Eye (tissue), 1 donor: ENCODE measurements at regions not wholly inside any gene's neighbourhood (a gene's known extent, or its start where the extent isn't known, plus 50 kb on each side); places are given as distances from the start of the nearest gene placed in this dataset.

ENCODE experiments used
- DNase-seq: peaks from one replicate; pipeline ENCODE4 v3.0.0-alpha.2; 2015

DNA sequence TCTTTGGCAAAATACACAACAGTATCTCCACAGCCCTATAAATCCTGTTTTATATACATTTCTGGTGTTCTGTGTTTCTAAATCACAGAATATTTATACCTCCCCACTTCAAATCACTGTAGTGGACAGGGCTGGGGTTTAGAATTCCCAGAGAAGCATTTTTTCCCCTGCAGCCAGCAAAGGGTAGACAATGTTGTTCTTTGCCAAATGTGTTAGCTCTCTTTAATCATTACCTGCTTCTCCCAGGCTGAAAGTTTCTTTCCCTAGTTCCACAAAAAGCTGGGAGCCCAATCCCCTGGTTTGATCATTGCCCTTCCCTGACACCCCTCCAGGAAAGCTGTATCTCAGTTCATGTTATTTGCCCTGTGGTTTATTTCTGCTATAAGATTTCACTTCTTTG lies 520.0 kb upstream of the SPHKAP start:
- DNase-seq = no peak

DNA sequence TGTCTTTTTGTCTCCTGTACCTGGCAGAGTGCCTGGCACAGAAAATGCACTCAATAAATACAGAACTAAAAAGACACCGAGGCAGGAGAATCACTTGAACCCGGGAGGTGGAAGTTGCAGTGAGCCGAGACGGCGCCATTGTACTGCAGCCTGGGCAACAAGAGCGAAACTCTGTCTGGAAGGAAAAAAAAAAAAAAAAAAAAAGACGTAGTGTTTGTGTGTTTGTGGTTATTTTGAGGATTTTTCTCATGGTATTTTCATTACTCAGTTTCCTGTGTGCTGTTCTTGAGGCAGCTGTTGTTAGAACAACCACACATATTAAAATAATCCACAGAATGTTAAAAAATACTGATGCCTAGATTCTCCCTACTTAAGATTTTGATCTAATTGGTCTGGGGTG lies 519.2 kb upstream of the SPHKAP start:
- DNase-seq = no peak

DNA sequence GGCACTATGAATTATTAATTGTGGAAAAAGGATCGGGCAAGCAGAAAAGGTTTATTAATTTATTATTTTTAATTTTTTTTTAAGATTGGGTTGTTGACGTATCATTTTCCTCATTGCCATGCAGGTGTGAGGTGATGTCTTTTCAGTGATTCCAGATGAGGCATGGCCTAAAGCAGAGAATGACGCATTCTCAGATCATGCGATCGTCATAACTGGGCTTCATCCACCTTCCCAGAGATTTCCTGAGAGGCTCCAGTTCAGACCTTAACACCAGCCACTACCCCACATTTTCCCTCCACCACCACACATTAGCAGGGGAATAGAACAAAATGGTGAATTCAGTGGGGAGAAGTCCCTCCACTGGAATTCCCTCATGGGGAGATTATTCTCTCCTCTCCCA lies 518.4 kb upstream of the SPHKAP start:
- DNase-seq = no peak

DNA sequence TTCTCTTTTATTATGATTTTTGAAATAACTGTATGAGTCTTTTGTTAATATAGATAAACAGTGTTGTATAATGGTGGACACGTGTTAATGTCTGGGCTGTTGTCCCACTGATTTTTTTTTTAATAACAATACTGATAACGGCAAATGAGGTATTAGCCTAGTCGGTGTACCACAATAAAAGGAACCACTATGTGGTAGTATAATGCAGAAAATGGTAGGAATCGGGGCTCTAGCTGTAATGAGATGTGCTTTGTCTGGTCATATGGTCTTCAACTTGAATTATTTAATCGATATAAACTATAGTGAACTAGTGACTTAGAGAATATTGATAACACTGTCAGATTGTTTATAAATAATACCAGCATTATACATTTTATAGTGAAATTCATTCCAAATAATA lies 517.9 kb upstream of the SPHKAP start:
- DNase-seq = no peak

DNA sequence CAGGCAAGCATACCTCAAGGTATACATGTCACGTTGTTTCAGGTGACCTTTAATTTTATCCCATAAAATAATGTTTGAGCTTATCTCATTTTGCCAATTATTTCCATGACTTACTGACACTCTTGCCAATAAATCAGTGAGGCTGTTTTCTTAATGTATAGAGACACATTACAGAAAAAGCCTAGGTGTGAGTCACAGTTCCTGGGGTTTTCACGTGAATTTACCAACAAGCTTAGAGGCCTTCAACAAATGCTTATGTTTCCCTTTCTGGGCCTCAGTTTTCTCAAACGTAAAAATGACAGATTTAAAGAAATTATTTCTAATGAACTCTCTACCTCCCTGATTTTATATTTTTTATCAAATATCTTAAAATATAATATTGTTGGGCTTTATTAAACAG lies 517.5 kb upstream of the SPHKAP start:
- DNase-seq = no peak

DNA sequence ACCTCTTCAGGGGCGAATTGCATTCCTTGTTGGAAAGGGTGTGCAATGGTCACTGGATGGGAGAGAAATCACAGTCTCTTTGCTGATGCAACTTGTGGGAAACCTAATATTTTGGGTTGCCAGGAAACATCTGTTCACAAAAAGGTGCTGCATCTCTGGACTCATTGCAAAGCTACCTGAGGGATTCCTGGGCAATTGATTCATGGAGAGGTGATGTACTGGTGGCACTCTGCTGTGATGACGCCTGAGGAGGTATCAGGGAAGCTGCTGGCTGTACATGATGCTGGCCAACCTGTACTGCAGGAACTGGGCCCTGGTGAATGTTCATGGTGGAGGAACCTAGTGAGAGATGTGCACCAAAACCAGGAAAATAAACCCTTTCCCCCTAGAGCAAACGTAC lies 516.0 kb upstream of the SPHKAP start:
- DNase-seq = no peak

DNA sequence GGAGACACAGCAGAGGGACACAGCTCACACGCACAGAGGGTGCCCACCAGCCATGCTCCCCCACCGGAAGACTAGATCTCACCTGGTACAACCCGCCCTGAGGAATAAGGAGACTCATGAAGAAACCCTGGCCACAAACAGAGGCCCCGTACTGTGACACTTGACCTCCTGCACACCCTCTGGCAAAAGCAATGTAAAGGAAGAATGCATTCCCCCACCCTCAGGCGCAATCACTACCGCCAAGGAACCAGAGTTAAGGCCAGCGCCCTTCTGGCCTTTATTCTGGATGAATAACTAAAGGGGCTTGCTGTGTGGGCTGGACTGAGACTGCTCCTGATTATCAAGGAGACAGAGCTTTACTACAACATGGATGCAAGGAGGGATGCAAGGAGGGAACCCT lies 509.2 kb upstream of the SPHKAP start:
- no peak for DNase-seq

DNA sequence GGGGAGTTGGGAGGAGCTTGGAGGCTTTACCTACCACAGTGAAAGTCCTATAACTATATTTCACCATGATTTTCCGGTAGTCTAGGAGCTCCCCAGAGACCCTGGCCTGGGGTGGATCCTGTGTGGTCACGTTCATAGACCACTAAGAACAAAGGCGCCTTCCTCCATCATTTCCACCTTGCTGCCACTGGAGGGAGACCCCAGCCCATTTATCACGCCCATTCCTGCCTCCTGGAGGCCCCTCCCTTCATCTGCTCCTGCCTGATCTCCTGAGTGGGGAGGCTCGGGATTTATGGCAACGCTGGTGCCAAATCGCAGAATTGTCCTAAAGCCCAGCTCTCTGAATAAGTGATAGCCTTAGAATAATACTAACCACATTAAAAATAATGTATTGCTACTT lies 507.6 kb upstream of the SPHKAP start:
- DNase-seq = peak; percentile 86

DNA sequence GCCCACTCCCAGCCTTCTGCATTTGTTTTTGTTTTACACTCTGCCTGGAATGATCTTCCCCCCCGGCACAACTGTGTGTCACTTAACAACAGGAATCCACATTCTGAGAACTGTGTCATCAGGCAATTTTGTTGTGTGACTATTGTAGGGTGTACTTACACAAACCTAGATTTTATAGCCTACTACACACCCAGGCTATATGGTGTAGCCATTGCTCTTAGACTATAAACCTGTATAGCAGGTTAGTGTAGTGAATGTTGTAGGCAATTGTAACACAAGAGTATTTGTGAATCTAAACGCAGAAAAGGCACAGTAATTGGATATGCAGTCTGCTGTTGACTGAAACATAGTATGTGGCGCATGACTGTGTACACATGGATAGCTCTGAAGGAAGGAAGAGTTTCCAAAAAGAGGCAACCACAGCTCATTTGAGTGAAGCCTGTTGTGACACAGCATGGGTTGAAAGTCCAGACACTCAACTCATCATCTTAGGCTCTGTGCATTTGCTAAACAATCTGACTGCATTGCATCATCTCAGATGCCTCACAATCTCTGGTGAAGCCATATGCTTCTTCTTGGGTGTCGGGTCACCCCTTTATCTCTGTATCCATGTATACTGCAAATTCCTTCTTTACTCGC lies 506.6 kb upstream of the SPHKAP start:
- DNase-seq = no peak

DNA sequence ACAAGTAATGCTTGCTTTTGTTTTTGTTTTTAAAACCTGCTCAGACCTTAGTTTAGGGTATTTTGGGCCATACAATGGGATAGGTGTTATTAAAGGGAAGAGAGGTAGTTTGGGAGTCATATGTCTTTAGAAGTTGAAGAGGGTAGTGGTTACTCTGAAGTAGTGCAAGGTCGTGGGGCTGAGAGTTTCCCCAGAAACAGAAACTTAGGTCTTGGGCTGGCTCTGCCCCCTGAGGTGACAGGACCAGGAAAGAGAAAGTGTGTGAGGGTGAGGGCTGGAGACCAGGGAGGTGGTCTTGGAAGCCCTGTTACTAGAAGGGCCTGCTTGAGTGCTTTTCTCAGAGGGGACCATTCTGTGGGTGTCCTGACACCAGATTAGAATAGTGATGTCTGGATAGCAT lies 500.5 kb upstream of the SPHKAP start:
- DNase-seq = no peak

DNA sequence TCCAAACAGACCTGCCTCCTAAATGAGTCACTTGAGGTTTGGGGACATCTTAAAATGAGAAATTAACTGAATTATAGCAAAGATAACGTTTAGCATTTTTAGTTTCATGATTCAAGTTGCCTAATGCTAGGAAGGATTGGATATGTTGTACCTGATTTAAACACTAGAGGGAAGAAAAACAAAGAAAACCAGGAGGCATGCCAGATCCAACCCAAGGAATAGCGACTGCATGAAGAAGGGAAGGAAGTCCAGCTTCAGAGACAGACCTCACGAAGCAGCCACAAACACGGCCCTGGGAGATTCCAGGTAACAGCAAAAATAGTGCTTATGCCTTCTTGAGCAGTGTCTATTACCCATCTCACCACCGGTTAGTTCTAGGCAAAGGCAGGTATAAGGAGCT lies 499.9 kb upstream of the SPHKAP start:
- peak; percentile 68 for DNase-seq

DNA sequence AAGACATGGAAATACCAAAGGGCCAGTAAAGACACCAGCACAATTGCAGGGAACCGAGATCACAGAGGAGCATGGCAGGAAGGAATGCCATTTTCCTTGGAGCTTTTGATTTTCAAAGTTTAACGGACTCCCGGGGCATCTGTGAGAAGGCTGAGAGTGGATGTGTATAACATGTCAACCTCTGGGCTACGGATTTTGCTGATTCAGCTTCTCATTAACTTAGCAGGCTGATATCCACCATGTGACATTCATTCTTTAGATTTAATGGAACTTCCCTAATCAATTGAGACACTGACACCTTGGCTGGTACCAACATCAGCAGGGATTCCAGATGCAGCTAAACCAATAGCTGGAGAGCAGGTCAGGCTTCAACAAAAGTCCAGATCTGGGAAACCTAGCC lies 496.6 kb upstream of the SPHKAP start:
- no peak for DNase-seq

DNA sequence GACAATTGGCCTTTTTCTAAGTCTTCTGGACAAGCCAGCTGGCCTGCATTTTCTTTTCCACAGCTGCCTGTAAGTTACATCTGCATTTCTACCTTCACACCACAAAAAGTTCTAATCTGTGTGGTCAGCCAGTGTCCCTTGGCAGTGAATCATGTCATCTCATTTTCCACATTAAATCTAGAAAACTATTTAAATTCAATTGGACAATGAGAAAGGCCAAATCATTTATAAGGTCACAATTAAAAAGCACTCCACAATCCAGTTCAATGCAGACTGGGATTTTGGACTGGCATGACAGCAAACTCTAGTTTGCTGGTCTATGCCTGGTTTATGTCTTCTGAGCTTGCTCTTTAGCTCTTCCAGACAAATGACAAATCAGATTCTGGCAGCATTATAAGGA lies 494.2 kb upstream of the SPHKAP start:
- DNase-seq = no peak

DNA sequence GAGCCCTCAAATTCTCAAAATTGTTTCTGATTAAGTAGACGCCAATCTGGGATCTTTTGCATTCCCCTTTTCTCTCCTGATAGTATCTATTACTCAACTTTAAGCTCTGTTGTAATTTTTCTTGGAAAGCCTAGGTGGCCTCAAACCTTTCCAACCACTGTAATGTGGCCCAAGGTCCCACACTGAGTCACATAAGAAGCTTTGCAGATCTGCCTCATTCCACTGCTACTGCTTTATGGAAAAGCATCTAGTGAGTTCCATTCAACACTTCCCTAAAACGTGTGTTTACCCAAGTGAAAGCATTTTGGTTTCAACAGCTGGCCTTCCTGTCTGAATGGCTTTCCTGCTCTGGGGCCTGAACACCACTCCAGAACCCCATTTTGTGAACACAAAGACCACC lies 493.6 kb upstream of the SPHKAP start:
- no peak for DNase-seq

DNA sequence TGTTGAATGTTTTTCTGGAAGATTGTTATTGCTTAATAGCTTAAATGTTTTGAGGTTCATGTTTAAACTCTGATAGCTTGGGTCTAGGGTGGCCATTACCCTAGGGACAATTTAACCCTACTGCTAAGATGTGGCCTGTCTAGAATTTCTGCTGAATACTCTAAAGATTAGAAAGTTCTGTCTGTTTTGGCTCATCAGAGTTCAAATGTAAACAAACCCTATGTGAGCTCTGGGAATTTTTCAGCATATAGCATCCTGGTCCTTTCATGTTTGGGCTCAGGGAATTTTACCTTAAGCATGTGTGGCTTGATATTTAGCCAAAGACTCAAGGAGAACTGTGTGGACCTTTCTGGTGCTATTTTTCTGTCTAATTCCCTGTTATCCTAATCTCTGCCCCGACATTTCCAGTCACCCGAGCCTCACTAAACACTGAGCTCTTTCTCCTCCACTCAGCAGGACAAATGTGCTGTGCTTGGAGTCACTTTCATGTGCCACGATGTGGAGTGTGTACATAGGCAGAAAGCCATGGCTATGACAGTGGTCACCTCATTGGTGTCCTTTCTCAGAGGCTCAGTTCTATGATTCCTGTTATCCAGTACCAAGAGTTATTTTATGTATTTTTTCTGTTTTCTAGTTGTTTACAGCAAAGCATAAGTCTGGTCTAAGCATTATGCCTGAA lies 492.5 kb upstream of the SPHKAP start:
- DNase-seq = no peak

DNA sequence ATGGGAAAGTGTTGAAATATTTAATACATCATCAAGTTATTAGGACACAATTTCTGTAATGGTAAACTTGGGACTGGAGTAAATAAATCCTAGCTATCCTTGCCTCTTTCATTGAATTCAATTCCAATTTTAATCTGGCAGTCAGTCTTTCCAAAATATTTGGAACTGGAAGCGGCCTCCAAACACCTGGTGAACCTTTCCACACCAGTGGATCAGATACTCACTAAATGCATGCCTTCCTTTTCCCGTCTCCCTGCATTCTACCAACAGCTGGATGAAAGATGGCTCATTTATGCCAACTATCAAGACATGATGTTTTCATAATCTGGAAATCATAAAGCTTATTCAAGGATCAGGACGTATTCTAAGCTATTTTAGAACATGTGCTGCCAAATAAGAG lies 488.2 kb upstream of the SPHKAP start:
- no peak for DNase-seq

DNA sequence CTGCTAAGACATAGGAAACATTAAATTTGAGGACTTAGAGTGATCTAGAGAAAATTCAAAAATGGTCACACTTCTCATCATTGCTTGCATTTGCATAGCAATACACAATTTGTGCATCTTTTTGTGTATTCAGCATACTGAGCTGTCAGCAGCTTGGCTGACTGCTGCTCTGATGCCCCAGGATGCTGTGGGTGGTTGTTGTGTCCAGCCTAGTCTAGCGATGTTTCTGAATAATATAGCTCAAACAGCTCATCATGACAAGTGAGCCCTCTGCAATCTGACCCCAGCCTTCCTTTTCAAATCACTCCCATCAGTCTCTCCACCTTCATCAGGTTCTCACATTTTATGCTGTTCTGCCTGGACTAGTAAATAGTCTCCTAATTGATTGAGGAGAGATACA lies 483.7 kb upstream of the SPHKAP start:
- DNase-seq = no peak

DNA sequence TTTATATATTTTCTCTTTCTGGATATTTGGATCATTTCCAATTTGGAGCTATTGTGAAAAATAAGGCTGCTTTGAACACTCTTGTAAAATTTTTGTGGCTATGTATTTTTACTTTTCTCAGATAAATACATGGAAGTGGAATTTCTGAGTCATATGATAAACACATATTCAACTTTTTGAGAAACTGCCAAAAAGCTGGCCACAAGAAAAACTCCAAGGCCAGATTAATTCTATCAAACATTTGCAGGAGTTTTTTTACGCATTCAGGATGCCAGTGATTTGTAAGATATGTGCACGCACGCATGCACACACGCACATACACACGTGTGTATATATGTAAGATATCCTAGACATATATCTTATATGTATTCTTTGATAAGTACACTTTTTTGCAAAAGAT lies 477.5 kb upstream of the SPHKAP start:
- no peak for DNase-seq

DNA sequence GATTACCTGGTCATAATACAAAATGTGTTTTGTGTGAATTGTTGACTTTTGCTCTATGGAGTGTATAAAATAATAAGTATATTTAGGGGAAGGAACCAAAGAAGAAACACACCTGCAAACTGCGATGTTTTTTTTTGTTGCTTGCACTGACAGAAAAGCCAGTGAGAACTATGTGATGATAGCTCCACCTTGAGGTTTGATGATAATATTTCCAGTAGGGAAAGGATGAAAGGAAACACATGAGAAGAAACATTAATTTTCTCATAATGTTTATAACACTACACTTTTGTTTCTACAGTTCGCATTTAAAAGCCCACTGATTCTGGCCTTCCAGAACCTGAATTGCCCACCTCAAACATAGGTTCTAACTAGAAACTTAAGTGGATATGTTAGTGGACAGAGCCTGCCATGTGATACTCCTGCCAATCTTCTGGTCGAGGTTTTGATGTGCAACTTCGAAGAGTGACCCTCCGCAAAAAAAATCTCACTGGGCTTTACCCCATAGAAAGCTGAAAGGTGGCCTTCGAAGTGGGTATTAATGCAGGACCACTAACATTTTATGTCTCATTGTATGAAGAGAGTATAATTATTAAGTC lies 476.4 kb upstream of the SPHKAP start:
- peak; percentile 74 for DNase-seq

DNA sequence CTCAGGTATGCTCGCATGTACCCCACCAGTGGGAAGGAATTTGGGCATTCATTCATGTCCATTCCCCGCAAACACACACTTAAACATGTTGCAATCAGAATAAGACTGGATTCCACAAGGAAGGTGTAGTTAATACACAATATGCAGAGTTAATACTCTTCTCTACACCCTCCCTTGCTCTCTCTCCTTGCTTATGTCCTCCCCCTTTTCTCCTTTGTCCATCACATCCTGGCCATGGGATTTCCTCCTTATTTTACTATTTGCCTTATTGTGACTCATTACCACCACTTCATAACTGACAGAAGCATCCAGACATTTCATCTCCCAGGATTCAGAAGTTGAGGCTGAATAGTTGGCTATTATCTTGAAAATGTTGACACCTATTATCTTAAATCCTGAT lies 473.8 kb upstream of the SPHKAP start:
- DNase-seq = no peak

DNA sequence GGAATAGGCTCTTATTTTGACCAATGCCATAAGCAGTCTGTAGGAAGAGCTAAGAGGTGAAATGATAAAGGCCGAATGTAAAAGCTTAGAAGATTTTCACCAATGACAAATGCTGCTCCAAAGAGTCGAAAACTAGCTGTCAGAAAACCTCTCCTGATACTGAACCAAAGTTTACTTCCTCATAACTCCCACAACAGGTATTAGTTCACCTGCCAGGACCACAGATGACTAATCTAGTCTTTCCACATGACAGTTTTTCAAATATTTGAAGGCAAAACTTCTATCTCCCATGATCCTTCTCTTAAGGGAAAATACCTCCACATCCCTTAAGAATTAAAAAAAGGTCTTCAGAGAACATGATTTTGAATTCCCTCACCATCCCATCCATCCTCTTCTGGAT lies 473.2 kb upstream of the SPHKAP start:
- no peak for DNase-seq

DNA sequence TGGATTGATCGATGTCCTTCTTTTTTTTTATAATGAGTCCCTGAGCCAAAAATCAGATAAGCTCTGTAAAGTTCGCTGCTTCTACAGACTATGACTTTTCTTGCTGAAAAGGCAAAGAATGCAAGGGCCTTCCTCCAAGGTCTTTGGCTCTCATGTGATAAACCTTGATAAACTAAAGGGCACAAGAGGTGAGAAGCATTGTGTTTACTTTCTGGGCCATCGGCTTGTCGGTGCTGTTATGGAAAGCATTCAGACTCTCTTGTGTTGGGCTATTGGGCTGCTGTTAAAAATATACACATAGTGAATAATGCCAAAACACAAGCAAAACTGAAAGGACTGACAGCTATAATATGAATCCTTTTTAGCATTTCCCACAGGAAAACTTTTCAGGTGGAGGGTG lies 472.4 kb upstream of the SPHKAP start:
- no peak for DNase-seq

DNA sequence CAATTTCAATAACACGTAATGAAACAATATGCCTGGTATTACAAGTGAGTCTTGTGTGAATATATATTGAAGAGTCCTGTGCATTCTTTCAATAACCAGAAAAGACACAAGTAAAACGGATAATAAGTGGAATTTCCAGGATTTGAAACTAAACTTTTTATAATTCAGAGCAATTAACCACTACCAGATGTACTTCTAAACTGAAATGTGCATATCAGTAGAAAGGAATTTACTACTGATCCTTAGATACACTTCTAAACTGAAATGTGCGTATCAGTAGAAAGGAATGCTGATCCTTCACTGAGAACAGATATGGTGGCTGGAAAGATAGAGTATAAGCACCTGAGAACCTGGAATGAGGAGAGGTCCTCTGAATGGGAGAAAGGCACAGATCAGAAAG lies 470.9 kb upstream of the SPHKAP start:
- no peak for DNase-seq

DNA sequence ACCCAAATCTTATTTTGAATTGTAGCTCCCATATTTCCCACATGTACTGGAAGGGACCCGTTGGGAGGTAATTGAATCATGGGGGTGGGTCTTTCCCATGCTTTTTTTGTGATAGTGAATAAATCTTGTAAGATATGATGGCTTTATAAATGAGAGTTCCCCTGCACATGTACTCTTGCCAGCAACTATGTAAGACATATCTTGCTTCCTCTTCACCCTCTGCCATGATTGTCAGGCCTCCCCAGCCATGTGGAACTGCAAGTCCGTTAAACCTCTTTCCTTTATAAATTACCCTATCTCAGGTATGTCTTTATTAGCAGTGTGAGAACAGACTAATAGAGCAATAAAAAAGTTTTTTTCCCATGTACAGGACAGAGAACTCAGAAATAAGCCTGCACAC lies 468.4 kb upstream of the SPHKAP start:
- no peak for DNase-seq

DNA sequence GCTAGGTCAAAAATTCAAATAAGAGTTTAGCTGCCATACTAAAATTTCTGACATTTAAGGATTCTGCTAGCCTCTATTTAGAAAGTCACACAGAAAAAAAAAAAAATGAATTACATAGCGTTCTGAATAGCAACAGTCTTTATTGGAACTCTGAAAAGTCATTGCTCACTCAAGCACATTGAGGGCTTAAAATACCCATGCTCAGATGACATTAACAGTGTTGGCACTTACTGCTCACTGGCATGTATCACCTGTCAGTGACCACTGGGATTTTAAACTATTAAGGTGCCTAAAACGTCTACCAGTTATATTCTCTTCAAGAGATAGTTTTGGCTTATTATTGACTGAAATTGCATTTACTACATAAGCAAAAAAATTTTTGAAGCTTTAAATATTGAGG lies 468.0 kb upstream of the SPHKAP start:
- no peak for DNase-seq
